Renal cortex interstitium (tissue), 11 donors: ENCODE measurements at regions not wholly inside any gene's neighbourhood (a gene's known extent, or its start where the extent isn't known, plus 50 kb on each side); places are given as distances from the start of the nearest gene placed in this dataset.

ENCODE experiments used
- DNase-seq, 11 donors: peaks; one replicate each; pipeline ENCODE4 v3.0.0-alpha.2; 2013; ENCODE audit warnings: low read depth in 9 of 11, low spot score in 4 of 11; ENCODE audit errors: extremely low read depth in 1 of 11

DNA sequence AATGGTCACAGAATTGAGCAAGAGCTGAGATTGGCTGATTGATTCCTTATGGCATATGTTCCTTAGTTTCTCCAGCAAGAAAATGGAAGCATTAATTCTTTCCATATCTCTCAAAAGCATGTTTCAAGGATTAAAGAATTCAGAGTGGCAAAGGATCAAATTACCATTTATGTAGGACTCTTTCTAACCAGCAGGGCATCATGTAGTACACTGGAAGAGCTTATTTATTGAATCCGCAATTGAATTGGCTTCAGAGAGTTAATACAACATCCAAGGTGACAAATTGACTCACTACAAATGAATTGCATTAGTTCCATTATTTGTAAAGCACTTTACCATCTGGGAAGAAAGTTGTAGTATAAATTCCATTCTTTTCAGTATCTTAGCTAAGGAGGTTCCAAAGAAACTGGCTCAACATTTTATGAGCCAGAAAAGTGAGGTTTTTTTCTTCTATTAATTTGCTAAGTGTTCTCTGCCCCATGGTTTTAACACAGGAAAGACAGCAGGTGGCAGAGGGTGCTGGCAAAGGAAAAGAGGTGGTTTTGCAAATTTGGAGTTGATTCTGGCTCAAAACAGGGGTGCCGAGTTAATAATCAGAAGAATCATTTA, 409.9 kb downstream of the MTX2 start:
- DNase-seq = no peak

DNA sequence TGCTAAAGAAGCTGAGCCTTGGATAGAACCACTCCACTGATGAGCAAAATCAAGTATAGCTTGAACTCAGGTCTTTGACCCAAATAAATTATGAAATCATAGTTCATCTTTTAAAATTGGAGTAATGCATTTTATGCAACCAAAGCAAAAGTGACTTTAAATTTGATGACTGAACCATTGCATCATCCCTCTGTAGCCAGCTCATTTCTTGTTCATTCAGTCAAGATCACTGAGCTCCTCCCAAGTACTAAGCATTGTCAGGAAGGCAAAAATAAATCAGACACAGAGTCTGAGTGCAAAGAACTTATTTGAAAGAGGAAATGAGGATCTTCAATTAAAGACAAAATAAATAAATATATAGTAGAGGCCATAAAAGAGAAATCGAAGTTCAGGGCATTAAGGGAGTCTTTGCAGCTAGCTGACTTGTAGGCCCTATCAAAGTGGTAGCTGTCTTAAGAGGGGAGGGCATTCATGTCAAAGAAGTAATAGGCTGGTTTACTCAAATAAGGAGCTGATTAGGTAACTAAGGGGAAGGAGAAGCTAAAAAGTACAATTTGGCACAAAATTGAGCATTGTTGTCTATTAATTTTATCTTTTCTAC, 411.8 kb downstream of the MTX2 start:
- no peak for DNase-seq

DNA sequence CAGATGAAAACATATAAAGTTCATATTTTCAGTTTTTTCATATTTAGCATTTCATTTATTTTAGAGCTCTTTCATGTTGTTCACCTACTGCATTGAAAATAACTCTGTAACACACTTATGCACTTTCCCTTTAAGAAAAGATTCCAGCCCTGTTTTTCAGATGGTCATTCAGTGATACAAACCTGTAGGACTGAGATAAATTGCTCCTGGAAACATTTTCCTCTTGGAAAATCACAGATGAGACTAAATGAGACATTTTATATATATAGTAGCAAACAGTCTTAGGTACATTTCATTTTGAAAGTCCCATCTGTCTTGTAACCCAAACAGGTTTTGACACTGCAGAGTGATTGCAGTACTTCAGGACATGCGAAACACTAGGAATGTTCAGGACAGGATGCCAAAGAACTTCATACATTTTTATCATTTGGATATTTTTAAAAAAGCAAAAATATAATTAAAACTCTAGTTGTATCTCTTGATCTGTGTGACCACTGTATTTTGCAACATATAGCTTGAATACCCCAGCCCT, 412.4 kb downstream of the MTX2 start:
- DNase-seq = no peak

DNA sequence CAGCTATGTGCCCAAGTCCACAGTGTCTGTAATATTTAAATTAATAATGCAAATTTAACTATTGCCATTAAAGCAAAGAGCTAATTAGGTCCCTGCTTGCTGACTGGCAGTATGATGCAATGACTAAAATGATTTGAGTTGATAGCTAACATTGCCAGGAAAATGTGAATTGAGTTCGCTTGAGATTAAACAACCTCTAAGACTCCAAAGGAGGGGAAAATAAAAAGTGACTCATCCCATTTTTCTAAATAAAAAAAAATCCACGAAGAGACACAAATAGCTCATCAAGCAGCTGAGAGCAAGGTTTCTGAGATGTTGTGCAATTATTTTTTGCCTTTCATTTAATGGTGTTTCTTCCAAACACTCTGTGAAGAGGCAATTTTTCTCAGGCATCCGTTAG, 413.0 kb downstream of the MTX2 start:
- DNase-seq = no peak

DNA sequence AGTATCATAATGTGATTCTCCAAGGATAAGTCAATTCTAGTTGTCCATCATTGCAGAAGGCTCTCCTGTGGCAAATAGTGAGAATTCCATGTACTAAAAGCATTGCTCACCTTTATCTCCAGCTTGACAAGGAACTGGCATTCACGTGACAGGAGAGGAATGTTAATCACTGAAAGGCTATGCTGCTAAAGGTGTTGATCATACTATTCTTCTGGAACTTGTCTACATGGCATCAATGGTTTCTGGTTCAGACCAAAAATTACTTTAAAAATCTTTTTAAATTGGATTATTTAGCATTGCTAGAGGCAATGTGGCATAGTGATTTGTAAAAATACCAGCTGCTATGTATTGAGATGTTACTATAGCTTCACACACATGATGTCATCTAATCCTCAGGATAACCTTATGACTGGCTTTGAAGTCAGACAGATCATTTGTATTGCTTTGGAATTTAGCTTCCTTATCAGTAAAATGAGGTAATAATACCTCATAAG, 414.4 kb downstream of the MTX2 start:
- no peak for DNase-seq

DNA sequence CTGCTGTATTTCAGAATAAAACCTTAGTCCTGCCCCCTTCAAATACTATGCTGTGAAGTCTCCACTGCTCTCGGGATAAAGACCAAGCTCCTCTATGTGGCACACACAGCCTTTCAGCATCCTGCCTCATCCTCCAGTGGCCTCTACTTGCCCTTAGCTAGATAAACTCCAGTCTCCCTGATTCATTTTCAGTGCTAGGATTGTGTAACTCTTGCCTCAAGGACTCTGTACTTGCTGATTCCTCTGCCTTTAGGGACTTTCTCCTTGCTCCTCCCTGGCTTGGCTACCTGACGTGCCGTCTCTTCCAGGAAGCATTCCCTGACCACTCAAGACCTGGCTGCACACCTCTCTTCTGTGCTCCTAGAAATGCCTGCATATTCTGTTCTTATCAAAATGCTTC, 416.7 kb downstream of the MTX2 start:
- no peak for DNase-seq

DNA sequence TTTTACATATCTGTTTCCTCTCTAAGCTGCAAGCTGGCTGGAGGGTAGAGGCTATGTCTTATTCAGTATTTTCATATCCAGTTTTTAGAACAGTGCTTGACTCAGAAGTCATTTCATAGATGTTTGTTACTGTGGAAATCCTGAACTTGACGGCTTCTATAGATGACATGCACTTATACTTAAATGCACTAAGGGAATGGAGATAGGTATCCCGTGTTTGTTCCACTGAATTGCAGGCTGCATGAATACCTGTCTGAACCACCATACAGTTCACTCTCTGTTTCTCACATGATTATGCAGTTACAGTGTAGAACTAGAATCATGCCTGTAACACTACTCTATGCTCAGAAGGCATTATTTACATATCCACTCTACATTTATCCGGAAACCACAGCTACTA, 417.1 kb downstream of the MTX2 start:
- DNase-seq = no peak

DNA sequence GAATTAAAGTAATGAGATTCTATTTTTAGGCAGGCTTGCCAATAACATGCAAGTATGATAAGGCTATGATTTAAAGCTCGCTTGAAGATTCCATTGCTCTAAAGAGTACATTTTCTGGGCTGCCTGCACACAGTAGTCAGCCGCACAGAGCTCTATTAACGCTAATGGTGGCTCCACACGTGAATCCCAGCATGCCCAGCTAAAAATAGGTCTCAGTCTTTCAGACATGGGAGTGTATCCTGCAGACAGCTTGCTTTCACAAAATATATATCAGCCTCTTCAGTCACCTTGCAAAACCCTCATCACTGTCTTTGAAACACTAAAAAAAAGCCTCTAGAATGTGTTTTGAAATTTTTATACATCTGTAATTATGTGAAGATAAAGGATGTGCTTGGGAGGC, 418.1 kb downstream of the MTX2 start:
- no peak for DNase-seq

DNA sequence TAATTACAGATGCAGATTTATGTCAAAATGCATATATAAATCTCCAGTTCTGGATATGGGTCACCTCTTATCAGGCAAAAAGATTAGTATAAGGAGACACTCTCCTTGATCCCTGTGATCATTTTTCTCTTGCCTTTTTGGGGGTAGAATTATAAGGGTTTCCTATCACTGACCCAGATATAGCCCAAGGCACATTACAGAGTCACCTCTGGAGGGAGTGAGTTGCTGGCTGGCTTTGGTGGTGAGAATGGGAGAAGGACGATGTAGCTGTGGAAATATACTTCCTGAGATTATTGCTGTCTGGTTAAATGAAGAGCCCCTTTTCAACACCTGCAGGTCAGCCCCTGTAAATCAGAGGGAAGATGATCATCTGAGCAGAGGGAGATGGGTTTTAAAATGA, 418.7 kb downstream of the MTX2 start:
- DNase-seq = no peak

DNA sequence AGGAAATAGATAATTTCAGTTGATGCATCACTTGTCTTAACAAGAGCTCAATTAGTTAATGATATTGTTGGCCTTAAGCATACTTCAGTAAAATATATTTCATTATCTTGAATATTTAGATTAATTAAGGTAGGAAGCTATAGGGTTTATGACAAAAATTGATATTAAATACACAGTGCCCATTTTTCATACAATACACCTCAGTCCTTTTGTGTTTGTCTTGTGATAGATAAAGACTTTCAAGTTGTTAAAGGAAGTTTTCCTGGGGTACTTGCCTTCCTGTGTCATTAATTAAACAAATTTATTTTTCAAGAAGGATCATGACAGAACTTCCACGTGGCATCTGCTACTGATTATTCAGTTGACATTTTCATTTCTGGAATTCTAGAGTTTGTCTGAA, 420.5 kb downstream of the MTX2 start:
- no peak for DNase-seq

DNA sequence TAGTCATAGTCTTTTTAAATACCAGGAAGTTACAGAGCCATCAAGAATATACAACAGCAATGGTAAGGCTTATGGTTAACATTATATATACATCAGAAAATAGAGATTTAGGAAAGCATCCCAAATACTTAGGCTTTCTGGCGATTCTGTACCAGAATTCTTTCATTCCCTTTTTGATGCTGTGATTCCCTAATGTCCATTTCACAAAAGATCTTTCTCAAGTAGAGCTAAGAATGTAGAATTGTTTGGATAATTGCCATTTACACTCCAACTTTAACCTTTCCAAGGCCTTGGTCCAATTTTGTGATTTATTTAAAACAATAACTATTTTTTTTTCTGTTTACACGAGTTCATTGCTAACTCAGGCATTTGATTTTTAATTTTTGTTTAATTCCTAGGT, 422.2 kb downstream of the MTX2 start:
- no peak for DNase-seq

DNA sequence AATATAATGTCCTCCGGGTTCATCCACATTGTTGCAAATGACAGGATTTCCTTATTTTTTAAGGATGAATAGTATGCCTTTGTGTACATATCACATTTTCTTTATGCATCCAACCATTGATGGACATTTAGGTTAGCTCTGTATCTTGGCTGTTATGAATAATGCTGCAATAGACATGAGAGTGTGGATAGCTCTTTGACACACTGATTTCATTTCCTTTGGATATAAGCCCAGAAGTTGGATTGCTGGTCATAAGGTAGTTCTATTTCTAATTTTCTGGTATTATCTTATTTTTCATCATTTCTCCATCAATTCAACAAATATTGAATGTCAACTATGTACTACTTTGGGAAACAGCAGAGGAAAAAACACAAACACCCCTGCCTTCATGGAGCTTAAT, 423.3 kb downstream of the MTX2 start:
- no peak for DNase-seq

DNA sequence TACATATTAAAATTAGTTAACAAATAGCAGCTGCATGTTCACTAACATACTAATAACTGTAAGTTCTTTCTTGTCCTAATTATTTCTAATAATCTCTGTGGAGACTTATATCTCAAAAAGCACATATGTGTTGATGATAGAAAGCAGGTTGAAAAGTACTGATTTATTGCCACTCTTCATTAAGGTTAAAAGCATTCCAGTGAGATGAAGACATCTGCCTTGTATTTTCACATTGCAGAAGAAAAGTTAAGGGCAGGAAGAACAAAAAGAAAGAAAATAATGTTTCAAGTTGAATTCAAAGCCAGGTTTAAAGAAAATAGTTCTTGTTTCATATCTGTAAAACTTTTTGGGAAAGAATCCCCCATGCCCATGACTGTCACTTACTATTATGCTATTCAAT, 429.9 kb downstream of the MTX2 start:
- DNase-seq = no peak

DNA sequence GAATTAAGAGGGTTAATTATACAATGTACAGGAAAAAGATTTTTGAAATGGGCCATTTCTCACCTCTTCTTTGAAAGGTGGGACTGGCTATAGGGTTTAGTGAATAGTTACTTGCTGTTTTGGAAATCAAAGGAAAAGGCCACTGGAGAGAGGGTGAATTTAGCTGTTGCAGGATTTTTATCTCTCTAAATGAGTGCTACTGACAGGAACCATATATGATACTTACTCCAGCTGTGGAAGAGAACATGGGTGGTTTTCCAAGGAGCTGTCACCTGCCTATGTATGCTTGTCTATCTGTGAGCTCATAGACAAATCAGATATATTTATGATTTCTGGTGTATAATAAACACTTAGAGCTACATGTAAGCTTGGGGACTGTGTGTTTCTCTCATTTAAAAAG, 430.4 kb downstream of the MTX2 start:
- no peak for DNase-seq

DNA sequence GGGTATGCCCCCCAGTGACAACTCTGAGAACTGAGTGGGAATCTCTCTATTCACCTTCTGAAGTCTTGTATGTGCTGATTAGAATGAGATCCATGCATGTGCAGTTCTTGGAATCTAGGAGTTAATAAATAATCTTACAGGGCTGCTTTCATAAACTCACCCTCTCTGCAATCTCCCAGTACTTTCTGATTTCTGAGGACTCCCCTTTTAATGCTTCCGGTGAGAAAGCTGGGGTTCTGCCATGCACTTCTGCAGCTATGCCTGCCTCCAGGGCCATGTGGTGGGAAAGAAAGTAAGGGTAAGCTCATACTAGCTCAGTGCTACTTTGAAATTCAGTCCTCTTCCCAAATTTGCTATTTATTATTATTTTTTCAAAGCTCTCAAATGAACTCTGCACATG, 432.9 kb downstream of the MTX2 start:
- peak in 1 of 11 donors; percentile 36 for DNase-seq

DNA sequence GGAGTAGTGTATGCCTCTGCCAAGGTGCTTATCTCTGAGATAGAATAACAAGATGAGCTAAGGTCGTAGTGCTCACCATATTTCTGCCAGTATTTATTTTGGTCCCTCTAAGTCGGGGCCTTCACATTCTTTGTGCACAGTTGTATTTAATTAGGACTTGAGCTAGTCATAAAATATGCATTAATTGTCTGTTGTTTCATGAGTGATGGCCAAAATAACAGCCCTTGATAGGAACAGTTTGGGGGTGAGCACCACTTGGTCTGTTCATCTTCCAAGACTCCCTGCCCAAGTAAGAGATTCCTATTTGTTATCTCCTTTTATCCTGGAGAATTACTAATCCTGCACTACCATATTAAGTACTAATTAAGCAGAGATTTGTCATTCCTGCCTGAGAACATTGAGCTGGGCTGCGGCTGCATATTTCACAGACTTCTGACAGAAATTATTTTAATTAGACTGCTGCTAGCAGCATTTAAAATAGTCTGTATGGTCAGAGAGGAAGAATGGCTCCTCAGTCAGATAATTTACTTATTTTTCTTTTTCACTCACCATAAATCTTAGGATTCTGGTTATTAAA, 435.1 kb downstream of the MTX2 start:
- DNase-seq = peak in 10 of 11 donors; percentile 22 to 59 (median 36)

DNA sequence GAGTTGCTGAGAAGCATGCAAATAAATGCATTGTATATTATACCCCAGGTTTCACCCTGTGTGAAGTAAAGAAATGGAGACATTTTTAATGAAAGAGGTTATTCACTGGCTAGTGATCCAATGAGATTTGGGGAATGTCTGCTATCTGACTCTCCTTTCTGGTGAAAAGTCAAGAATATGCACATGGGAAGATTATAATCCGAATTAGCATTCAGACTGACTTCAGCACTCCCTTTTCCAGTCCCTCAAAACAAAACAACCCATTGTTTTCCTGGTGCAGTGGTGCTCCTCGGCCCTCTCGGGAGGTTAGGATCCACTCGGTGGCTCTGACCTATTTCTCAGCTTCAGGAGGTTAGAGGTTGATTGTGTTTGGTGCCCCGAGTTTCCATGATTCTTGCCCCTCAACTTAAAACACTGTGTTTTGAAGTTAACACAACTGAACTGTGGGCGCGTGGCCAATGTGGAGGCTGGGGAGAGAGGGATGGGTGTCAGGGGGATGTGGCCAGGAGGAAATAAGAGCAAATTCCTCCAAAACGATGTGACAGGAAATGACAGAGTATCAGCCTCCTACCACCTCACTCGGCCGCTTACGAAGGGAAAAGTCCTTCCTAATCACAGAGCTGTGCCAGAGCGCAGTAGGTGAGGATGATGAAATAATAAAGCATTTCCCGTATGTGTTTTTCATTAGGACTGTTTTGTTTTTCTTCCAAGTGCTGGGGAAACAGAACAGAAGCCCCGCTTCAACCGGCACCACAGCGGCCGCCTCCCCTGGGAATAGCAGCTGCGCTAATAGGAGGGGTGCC, 440.1 kb downstream of the MTX2 start:
- no peak for DNase-seq

DNA sequence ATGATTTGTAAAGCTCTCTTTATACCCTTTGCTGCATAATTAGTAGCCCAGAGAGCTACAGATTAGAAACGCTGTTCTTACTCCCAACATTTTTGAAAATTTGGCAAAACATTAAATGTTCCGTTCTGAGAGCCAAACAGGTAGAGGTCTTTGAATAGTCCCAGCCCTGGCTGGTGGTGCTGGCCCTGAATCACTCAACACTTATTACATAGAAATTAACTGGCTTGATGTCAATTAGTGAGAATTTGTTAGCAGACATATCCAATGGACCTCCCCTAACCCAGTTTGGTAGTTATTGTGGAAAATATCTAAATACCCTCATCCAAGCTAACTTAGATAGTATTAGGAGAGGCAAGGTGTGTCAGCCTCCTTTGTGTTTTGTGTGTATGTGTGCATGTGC, 440.7 kb downstream of the MTX2 start:
- DNase-seq = no peak

DNA sequence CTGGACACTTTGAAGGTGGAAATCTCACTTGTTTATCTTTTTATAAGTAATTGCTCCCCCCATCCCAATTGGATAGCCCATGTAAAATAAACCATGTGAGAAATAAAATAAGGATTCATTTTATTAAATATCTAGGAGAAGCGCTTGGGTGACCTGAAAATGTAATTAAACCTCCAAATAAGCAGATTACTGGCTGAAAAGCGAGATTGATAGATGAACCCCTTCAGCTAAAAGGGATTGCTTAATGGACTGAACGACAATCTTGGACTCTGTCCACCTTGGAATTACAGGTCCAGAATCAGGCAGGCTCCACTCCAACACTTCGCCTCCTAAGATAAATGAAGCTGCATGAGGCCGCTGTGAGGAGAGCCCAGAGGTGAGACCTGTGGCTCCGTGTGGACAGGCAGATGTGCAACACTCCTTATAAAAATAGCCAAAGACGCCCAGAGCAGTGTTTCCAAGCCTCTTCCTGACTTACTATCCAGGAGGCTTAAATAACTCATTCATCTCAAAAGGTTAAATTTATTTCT, 441.5 kb downstream of the MTX2 start:
- no peak for DNase-seq
